ENCODE measurements at regions not wholly inside any gene's neighbourhood (a gene's known extent, or its start where the extent isn't known, plus 50 kb on each side); places are given as distances from the start of the nearest gene placed in this dataset.

DNA sequence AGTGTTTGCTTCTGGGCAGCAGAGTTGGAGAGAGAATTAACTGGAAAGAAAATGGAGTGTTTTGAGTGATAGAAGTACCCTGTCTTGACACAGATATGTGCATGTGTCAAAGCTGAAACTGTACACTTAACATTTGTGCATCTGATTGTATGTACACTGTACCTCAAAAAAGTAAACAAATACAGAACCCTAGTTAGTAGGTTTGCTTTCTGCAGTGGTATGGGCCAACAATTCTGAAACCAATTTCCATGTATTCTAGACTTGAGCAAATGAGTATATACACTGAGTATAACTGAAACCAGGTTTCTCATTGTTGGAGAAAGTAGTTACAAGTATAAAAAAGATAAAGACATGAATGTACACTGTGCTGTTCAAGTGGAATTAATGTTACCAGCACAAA, 52.4 kb downstream of the ELAPOR2 start:
- Histone ChIP-seq H3K9ac (ENCODE audit: low read depth in 2 of 2, low read length in 2 of 2) (no peak overlapping the region), H3K4me1 (no peaks in the 10 kb centered on the region), H3K27me3 (no peaks in the 10 kb centered on the region), H3K27ac (no peak overlapping the region), H3K36me3 (no peaks in the 10 kb centered on the region), H3K4me3 (no peak overlapping the region), H3K9me3 (no peaks in the 10 kb centered on the region)
- DNase-seq: no peak
- intact Hi-C loops (cut with DNase I): no loop called here
- TF ChIP-seq, protein P1, sequence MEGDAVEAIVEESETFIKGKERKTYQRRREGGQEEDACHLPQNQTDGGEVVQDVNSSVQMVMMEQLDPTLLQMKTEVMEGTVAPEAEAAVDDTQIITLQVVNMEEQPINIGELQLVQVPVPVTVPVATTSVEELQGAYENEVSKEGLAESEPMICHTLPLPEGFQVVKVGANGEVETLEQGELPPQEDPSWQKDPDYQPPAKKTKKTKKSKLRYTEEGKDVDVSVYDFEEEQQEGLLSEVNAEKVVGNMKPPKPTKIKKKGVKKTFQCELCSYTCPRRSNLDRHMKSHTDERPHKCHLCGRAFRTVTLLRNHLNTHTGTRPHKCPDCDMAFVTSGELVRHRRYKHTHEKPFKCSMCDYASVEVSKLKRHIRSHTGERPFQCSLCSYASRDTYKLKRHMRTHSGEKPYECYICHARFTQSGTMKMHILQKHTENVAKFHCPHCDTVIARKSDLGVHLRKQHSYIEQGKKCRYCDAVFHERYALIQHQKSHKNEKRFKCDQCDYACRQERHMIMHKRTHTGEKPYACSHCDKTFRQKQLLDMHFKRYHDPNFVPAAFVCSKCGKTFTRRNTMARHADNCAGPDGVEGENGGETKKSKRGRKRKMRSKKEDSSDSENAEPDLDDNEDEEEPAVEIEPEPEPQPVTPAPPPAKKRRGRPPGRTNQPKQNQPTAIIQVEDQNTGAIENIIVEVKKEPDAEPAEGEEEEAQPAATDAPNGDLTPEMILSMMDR (IDR thresholded peaks at IDR 0.05): no peak

DNA sequence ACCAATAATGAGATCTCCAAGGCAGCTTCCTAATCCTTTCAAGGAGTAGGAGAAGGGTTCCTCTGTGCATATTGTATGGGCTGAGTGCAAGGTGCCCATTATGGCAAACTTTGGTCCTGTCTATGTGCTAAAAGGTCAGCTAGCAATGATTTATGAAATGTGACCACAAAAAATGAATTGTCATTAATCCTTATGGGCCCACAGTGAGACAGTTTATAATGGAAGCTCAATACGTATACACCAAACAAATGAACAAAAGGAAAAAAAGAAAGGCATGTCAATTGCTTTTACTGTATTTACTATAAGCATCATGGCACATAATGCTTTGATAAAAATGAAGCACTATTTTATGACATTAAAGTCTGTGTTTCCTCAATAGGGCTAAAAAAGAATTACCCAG, 54.5 kb downstream of the ELAPOR2 start:
- intact Hi-C loops (cut with DNase I): no loop called here
- Histone ChIP-seq H3K9me3 (no peaks in the 10 kb centered on the region), H3K27ac (no peak overlapping the region), H3K4me1 (no peaks in the 10 kb centered on the region), H3K9ac (ENCODE audit: low read depth in 2 of 2, low read length in 2 of 2) (no peak overlapping the region), H3K36me3 (no peaks in the 10 kb centered on the region), H3K27me3 (no peaks in the 10 kb centered on the region), H3K4me3 (no peak overlapping the region)
- TF ChIP-seq, protein P1 (IDR thresholded peaks at IDR 0.05): no peak
- no peak for DNase-seq

DNA sequence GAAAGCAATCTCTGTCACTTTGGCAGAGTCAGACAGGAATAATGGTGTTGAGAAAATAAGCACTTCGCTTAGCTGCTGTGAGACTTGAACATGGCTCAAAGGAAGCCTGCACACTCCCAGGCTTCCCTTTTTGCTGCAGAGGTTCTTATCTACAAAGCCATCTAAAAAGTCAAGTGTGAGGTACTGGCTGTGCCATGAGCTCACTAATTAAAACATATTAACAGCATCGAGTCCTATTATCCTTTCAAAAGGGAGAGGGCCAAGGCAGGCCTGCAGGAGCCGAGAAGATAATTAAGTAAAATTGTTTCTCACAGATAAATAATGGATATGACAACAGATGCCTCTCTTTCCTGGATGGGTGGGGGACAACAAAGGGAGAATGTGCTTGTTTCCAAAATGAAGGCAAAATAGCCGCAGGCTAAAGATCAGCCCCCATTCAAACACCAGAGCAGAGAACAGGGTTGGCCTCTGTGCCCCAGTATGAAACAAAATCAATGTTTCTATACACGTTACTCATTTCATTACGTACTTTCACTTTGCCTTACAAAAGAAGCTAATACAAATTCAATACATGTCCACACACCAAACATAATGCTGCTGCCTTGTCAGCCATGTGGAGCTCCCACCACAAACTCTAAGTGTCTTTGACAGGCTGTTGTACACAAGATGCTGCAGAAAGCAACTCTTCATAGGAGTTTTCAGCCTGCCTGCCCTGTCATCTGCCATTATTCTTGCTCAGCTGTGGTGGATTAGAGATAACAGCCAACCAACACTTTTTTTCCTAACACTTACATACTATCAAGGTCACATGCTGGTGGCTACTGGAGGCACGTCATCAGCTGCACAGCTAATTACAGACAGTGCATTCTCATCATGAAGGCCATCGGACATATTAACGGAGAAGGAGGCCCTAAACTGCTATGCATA, 55.3 kb downstream of the ELAPOR2 start:
- Histone ChIP-seq H3K27ac (no peak overlapping the region), H3K27me3 (no peaks in the 10 kb centered on the region), H3K4me3 (no peak overlapping the region), H3K9ac (ENCODE audit: low read depth in 2 of 2, low read length in 2 of 2) (no peak overlapping the region), H3K9me3 (no peaks in the 10 kb centered on the region), H3K4me1 (no peaks in the 10 kb centered on the region), H3K36me3 (no peaks in the 10 kb centered on the region)
- TF ChIP-seq, protein P1 (IDR thresholded peaks at IDR 0.05): no peak
- DNase-seq: no peak
- intact Hi-C loops (cut with DNase I): no loop called here

DNA sequence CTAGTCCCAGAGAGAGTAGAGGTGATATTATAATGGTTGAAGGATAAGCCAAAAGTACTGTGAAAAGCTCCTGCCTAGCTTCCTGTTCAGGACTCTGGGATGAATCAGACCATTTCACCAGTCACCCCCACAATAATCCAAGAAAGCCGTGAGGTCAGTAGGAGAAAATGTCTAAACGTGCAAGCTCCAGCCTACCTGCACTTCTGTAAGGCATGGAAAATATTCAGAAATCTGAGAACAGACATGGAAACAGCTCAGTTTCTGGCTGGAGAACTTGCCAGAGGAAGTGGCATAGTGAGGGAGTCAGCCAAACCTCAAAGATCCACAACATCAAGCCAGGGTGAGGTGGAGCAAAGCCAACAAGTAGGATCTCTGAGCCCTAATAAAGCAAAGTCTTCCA, 58.2 kb downstream of the ELAPOR2 start:
- no peak overlapping the region for H3K4me3 ChIP-seq
- intact Hi-C loops (cut with DNase I): no loop called here
- no peaks in the 10 kb centered on the region for H3K36me3 ChIP-seq
- H3K9ac ChIP-seq (ENCODE audit: low read depth in 2 of 2, low read length in 2 of 2): no peak overlapping the region
- no peaks in the 10 kb centered on the region for H3K4me1 ChIP-seq
- H3K9me3 ChIP-seq: no peaks in the 10 kb centered on the region
- no peak overlapping the region for H3K27ac ChIP-seq
- no peak for DNase-seq
- TF ChIP-seq, protein P1 (IDR thresholded peaks at IDR 0.05): no peak
- H3K27me3 ChIP-seq: no peaks in the 10 kb centered on the region

DNA sequence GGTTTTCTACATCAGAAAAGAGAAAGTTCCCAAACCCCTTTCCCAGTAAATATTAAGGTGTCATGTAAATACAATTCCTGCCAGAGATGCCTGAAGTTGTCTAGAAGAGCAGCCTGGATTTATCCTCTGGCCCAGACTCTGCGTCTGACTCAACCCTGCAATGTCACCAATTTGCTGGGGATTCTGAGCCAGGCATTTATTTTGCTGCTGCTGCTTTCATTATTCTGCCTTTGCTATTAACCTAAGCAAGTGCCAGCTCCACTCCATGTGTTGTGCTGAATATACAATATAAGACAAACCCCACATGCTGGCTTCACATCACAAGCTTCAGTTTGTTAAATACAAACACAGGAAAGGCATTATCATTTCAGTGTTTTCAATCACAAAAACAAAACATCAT, 59.1 kb downstream of the ELAPOR2 start:
- no peaks in the 10 kb centered on the region for H3K9me3 ChIP-seq
- intact Hi-C loops (cut with DNase I): no loop called here
- no peaks in the 10 kb centered on the region for H3K36me3 ChIP-seq
- no peaks in the 10 kb centered on the region for H3K27me3 ChIP-seq
- H3K9ac ChIP-seq (ENCODE audit: low read depth in 2 of 2, low read length in 2 of 2): no peak overlapping the region
- H3K4me1 ChIP-seq: no peaks in the 10 kb centered on the region
- TF ChIP-seq, protein P1 (IDR thresholded peaks at IDR 0.05): no peak
- no peak overlapping the region for H3K4me3 ChIP-seq
- no peak overlapping the region for H3K27ac ChIP-seq
- no peak for DNase-seq
